H1 (cell line): ENCODE measurements at regions not wholly inside any gene's neighbourhood (a gene's known extent, or its start where the extent isn't known, plus 50 kb on each side); places are given as distances from the start of the nearest gene placed in this dataset.

Experiments
- CTCF ChIA-PET: fragments of 300-600 bp; sonication (Branson Sonifier 250); formaldehyde crosslinking; loops from one replicate; lab custom pipeline; 2021; ENCODE audit not compliant: partially characterized antibody; lab: Charles Lee
- POLR2A ChIA-PET: fragments of 300-600 bp; sonication (Branson Sonifier 250); formaldehyde crosslinking; loops from one replicate; lab custom pipeline; 2021; ENCODE audit warnings: inconsistent platforms; ENCODE audit not compliant: partially characterized antibody; lab: Charles Lee
- DNase-seq, 2 experiments: peaks; one replicate each; pipeline versions ENCODE4 v3.0.0 to v3.0.0-alpha.2; 2010 to 2022; ENCODE audit warnings: low spot score in 2 of 2, low read depth in 1 of 2, mixed read lengths in 1 of 2
- FAIRE-seq: peaks from 2 replicates; lab custom pipeline; 2011; peaks lifted over from hg19 to GRCh38; lab: Jason Lieb, UNC
- H2AFZ ChIP-seq: 2 replicates; pipeline ENCODE4 v1.8.1; 2012; ENCODE audit warnings: low read length, inconsistent platforms
- H2AK5ac ChIP-seq: 2 replicates; pipeline ENCODE4 v1.6.1; 2013; ENCODE audit warnings: low read depth, low read length
- H2BK120ac ChIP-seq: replicated peaks from 2 replicates; pipeline ENCODE3; 2013; ENCODE audit warnings: low read depth, low read length, inconsistent platforms
- H2BK12ac ChIP-seq: 2 replicates; pipeline ENCODE4 v1.6.1; 2013; ENCODE audit warnings: low read depth, low read length
- H2BK15ac ChIP-seq: 2 replicates; pipeline ENCODE4 v1.6.1; 2013; ENCODE audit warnings: low read length
- H2BK20ac ChIP-seq: 2 replicates; pipeline ENCODE4 v1.6.1; 2013; ENCODE audit warnings: low read length
- H2BK5ac ChIP-seq: 2 replicates; pipeline ENCODE4 v1.6.1; 2013; ENCODE audit warnings: low read depth, low read length
- H3K14ac ChIP-seq: 2 replicates; pipeline ENCODE4 v1.6.1; 2013; ENCODE audit warnings: inconsistent platforms; ENCODE audit not compliant: insufficient read length
- H3K18ac ChIP-seq: 2 replicates; pipeline ENCODE4 v1.6.1; 2013; ENCODE audit warnings: low read length; ENCODE audit errors: extremely low read depth
- H3K23ac ChIP-seq: 2 replicates; pipeline ENCODE4 v1.6.1; 2013; ENCODE audit warnings: inconsistent platforms; ENCODE audit not compliant: insufficient read length
- H3K23me2 ChIP-seq: 2 replicates; pipeline ENCODE4 v1.6.1; 2013; ENCODE audit warnings: low read depth, low read length
- H3K27ac ChIP-seq: 2 replicates; pipeline ENCODE4 v1.6.1; 2011; ENCODE audit warnings: low read depth, low read length, inconsistent platforms
- H3K27me3 ChIP-seq, 4 experiments: replicated peaks in 1 of 4; 1 replicate in 1 of 4; 2 replicates in 3 of 4; pipeline versions ENCODE4 v1.6.1 to v1.8.1; 2011 to 2013; ENCODE audit warnings: low read length in 3 of 4, mild to moderate bottlenecking in 3 of 4, inconsistent platforms in 2 of 4, mixed read lengths in 2 of 4, moderate library complexity in 1 of 4; ENCODE audit not compliant: control insufficient read depth in 3 of 4, insufficient read depth in 3 of 4; ENCODE audit errors: extremely low read depth in 1 of 4
- H3K36me3 ChIP-seq, 4 experiments: 2 replicates each; pipeline versions ENCODE4 v1.6.1 to v1.8.1; 2011 to 2013; ENCODE audit warnings: mild to moderate bottlenecking in 4 of 4, low read length in 3 of 4, moderate library complexity in 2 of 4, control low read depth in 1 of 4, inconsistent platforms in 1 of 4; ENCODE audit not compliant: insufficient read depth in 4 of 4, control insufficient read depth in 2 of 4
- H3K4ac ChIP-seq: replicated peaks from 2 replicates; pipeline ENCODE3; 2013; ENCODE audit warnings: low read length, low read depth, mixed read lengths, inconsistent platforms; ENCODE audit not compliant: insufficient read length
- H3K4me1 ChIP-seq, 4 experiments: replicated peaks in 1 of 4; 1 replicate in 1 of 4; 2 replicates in 3 of 4; pipeline versions ENCODE4 v1.6.1 to v1.8.1; 2011 to 2013; ENCODE audit warnings: low read length in 3 of 4, inconsistent platforms in 2 of 4, mixed read lengths in 1 of 4; ENCODE audit not compliant: insufficient read depth in 4 of 4, control insufficient read depth in 3 of 4
- H3K4me2 ChIP-seq, 2 experiments: 2 replicates each; pipeline versions ENCODE4 v1.6.1 to v1.8.1; 2011 to 2013; ENCODE audit warnings: low read depth in 2 of 2, low read length in 2 of 2, control low read depth in 1 of 2, inconsistent platforms in 1 of 2, mild to moderate bottlenecking in 1 of 2; ENCODE audit not compliant: insufficient read depth in 1 of 2
- H3K4me3 ChIP-seq, 4 experiments: fragments of 200-600, 300-600 bp in 1 of 4; sonication (generic), shearing (Covaris generic), sonication (Bioruptor Twin) in 1 of 4; 2 replicates each; pipeline versions ENCODE4 v1.5.1 to v1.8.1; 2011 to 2016; ENCODE audit warnings: low read length in 4 of 4, low read depth in 3 of 4, control low read depth in 2 of 4, inconsistent platforms in 2 of 4, mild to moderate bottlenecking in 2 of 4, mixed read lengths in 1 of 4, moderate library complexity in 1 of 4; ENCODE audit not compliant: insufficient read depth in 2 of 4; ENCODE audit errors: extremely low read depth in 1 of 4
- H3K56ac ChIP-seq: replicated peaks from 2 replicates; pipeline ENCODE3; 2013; ENCODE audit warnings: low read depth, mild to moderate bottlenecking, mixed read lengths, low read length, inconsistent platforms; ENCODE audit not compliant: insufficient read length
- H3K79me1 ChIP-seq: 2 replicates; pipeline ENCODE4 v1.6.1; 2013; ENCODE audit warnings: low read depth, low read length, control low read depth
- H3K79me2 ChIP-seq, 2 experiments: 2 replicates each; pipeline versions ENCODE4 v1.6.1 to v1.8.1; 2012 to 2013; ENCODE audit warnings: low read length in 2 of 2, mild to moderate bottlenecking in 2 of 2, inconsistent platforms in 1 of 2; ENCODE audit not compliant: insufficient read depth in 2 of 2, control insufficient read depth in 1 of 2
- H3K9ac ChIP-seq, 4 experiments: replicated peaks in 1 of 4; 1 replicate in 1 of 4; 2 replicates in 3 of 4; pipeline versions ENCODE4 v1.6.1 to v1.8.1; 2011 to 2013; ENCODE audit warnings: low read depth in 3 of 4, low read length in 3 of 4, control low read depth in 2 of 4, mild to moderate bottlenecking in 2 of 4, moderate library complexity in 2 of 4, inconsistent platforms in 1 of 4; ENCODE audit errors: extremely low read depth in 1 of 4
- H3K9me3 ChIP-seq, 2 experiments: 2 replicates each; pipeline versions ENCODE4 v1.6.1 to v1.8.1; 2012 to 2013; ENCODE audit warnings: mild to moderate bottlenecking in 2 of 2, moderate library complexity in 2 of 2, control low read depth in 1 of 2, inconsistent platforms in 1 of 2, low read depth in 1 of 2, low read length in 1 of 2, mixed read lengths in 1 of 2; ENCODE audit not compliant: insufficient read depth in 2 of 2
- H4K20me1 ChIP-seq, 2 experiments: replicated peaks in 1 of 2; 2 replicates each; pipeline versions ENCODE3 to v1.8.1; 2011 to 2013; ENCODE audit warnings: inconsistent platforms in 2 of 2, low read length in 2 of 2, mild to moderate bottlenecking in 1 of 2; ENCODE audit not compliant: insufficient read depth in 2 of 2, control insufficient read depth in 1 of 2
- H4K5ac ChIP-seq: 2 replicates; pipeline ENCODE4 v1.6.1; 2013; ENCODE audit warnings: low read length, low read depth, mixed read lengths, inconsistent platforms; ENCODE audit not compliant: insufficient read length
- H4K8ac ChIP-seq: 2 replicates; pipeline ENCODE4 v1.8.0; 2013; ENCODE audit warnings: mild to moderate bottlenecking, moderate library complexity, low read length, inconsistent platforms; ENCODE audit not compliant: insufficient read depth; ENCODE audit errors: extremely low read depth
- H4K91ac ChIP-seq: replicated peaks from 2 replicates; pipeline ENCODE3; 2013; ENCODE audit warnings: low read length, mixed read lengths, inconsistent platforms; ENCODE audit not compliant: insufficient read length
- CBX5 ChIP-seq: fragments of 300-800, 300-1000 bp; sonication (generic); IDR thresholded peaks from 2 replicates; pipeline ENCODE4 v1.7.1; 2016; ENCODE audit warnings: antibody characterized with exemption, low read length, low read depth
- CBX8 ChIP-seq: fragments of 300-800, 300-1000 bp; sonication (generic); IDR thresholded peaks from 2 replicates; pipeline ENCODE4 v1.7.1; 2016; ENCODE audit warnings: low read depth, low read length, borderline replicate concordance
- CREB1 ChIP-seq: IDR thresholded peaks from 2 replicates; pipeline ENCODE4 v1.6.1; 2012; ENCODE audit warnings: inconsistent platforms
- EZH2 ChIP-seq: fragments of 200-600 bp; sonication (generic); IDR thresholded peaks from 2 replicates; pipeline ENCODE4 v1.7.1; 2012; ENCODE audit warnings: low read depth, mild to moderate bottlenecking, moderate library complexity, low read length, inconsistent platforms; ENCODE audit not compliant: severe bottlenecking
- POLR2A ChIP-seq, 2 experiments: IDR thresholded peaks; 1 replicate in 1 of 2; 2 replicates in 1 of 2; pipeline ENCODE4 v1.6.1; 2011; ENCODE audit warnings: low read depth in 2 of 2, low read length in 2 of 2, mild to moderate bottlenecking in 2 of 2; ENCODE audit errors: control extremely low read depth in 1 of 2
- SP2 ChIP-seq: IDR thresholded peaks from 2 replicates; pipeline ENCODE4 v1.6.1; 2012; ENCODE audit warnings: mild to moderate bottlenecking, low read length, inconsistent platforms
- TAF1 ChIP-seq: IDR thresholded peaks from 2 replicates; pipeline ENCODE4 v1.6.1; 2011; ENCODE audit warnings: mild to moderate bottlenecking, low read depth, low read length
- TAF7 ChIP-seq: optimal IDR thresholded peaks from 2 replicates; pipeline ENCODE3; 2011; ENCODE audit warnings: low read depth, mild to moderate bottlenecking, inconsistent platforms, low read length, moderate library complexity, borderline replicate concordance
- TCF12 ChIP-seq: IDR thresholded peaks from 2 replicates; pipeline ENCODE4 v1.6.1; 2011; ENCODE audit warnings: low read depth, mild to moderate bottlenecking, low read length
- WGBS, 2 experiments: shearing (Covaris generic) in 1 of 2; methylation state at CpG; one replicate each; pipeline versions ENCODE4 v1.1.6 to v1.1.7; 2013 to 2015; ENCODE audit warnings: low lambda C conversion rate in 2 of 2, mixed read lengths in 2 of 2, inconsistent platforms in 1 of 2, low coverage in 1 of 2, missing lambda C conversion rate in 1 of 2; ENCODE audit not compliant: insufficient replicate concordance in 2 of 2, insufficient coverage in 1 of 2, insufficient read length in 1 of 2; ENCODE audit errors: extremely low coverage in 1 of 2, missing lambda C conversion rate in 1 of 2; 5-methylcytosine and 5-hydroxymethylcytosine counted together
- TF ChIP-seq, protein P1 (sequence below): IDR thresholded peaks from 2 replicates; pipeline ENCODE4 v1.6.1; 2012; ENCODE audit warnings: inconsistent platforms

DNA sequence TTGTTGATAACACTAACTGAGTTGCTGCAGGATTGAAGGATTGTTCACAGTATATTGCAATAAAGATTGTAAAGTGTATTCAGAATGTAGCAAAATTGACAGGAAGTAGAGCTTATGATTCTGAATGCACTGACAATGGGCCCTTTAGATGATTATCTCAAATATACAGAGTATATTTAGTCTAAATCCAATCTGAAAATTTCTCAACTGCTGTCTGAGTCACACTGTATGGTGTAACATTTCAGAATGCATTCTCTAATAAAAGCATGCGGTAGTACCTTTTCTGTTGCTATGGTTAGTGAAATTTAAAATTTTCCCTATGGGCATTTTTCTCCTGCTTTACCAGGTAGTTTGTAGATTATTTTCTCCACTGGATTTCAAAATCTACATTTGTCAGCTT, 365.2 kb downstream of the PCDH17 start:
- no peak for TF ChIP-seq TAF1
- TF ChIP-seq EZH2, result no peak
- no peak for TF ChIP-seq CREB1
- no peak for TF ChIP-seq SP2
- no peak for TF ChIP-seq TCF12
- no peak for TF ChIP-seq CBX5
- TF ChIP-seq CBX8, result no peak
- TF ChIP-seq POLR2A (IDR thresholded peaks at IDR 0.05; ENCODE audit: control extremely low read depth in 1 of 2, low read depth in 2 of 2, low read length in 2 of 2), result no peak
- TF ChIP-seq TAF7, result no peak
- TF ChIP-seq, protein P1, sequence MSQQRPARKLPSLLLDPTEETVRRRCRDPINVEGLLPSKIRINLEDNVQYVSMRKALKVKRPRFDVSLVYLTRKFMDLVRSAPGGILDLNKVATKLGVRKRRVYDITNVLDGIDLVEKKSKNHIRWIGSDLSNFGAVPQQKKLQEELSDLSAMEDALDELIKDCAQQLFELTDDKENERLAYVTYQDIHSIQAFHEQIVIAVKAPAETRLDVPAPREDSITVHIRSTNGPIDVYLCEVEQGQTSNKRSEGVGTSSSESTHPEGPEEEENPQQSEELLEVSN, result no peak
- H3K4ac ChIP-seq, result no peak overlapping the region
- H2BK15ac ChIP-seq, result no peak overlapping the region
- H2BK5ac ChIP-seq, result no peak overlapping the region
- CTCF ChIA-PET, result interaction anchor here (1.3 kb wide), 1 partner anchor 9 kb away, joined by 3 read pairs; no protein-coding TSS in a partner anchor
- no peak overlapping the region for H4K8ac ChIP-seq
- H3K18ac ChIP-seq, result no peak overlapping the region
- H2AFZ ChIP-seq, result no peak overlapping the region
- H3K4me1 ChIP-seq, result no peaks in the 10 kb centered on the region
- H2BK12ac ChIP-seq, result no peak overlapping the region
- no peak overlapping the region for H3K27ac ChIP-seq
- H2AK5ac ChIP-seq, result no peak overlapping the region
- no peak overlapping the region for H3K9ac ChIP-seq
- H3K79me1 ChIP-seq, result no peaks in the 10 kb centered on the region
- DNase-seq (no peak), FAIRE-seq (no peak)
- 91% methylated on average over 1 of the region's 1 CpG; no CpG with 5 or more reads in 1 of the 2 experiments for WGBS, 2 experiments
- no peaks in the 10 kb centered on the region for H3K36me3 ChIP-seq
- H4K91ac ChIP-seq, result no peak overlapping the region
- no peaks in the 10 kb centered on the region for H3K27me3 ChIP-seq
- no peak overlapping the region for H3K4me3 ChIP-seq
- no peak overlapping the region for H3K23ac ChIP-seq
- POLR2A ChIA-PET, result no interaction called here
- H4K20me1 ChIP-seq, result no peaks in the 10 kb centered on the region
- no peak overlapping the region for H3K14ac ChIP-seq
- no peaks in the 10 kb centered on the region for H3K23me2 ChIP-seq
- H3K56ac ChIP-seq, result no peak overlapping the region
- H3K4me2 ChIP-seq, result no peak overlapping the region
- no peaks in the 10 kb centered on the region for H3K9me3 ChIP-seq
- no peak overlapping the region for H2BK20ac ChIP-seq
- no peak overlapping the region for H2BK120ac ChIP-seq
- H4K5ac ChIP-seq, result no peak overlapping the region
- H3K79me2 ChIP-seq, result no peaks in the 10 kb centered on the region
